Thyroid gland (tissue), 4 donors: ENCODE measurements at regions not wholly inside any gene's neighbourhood (a gene's known extent, or its start where the extent isn't known, plus 50 kb on each side); places are given as distances from the start of the nearest gene placed in this dataset.

ENCODE experiments used
- POLR2A ChIP-seq, 2 donors: fragments of 450-650 bp; IDR thresholded peaks; one replicate each; pipeline ENCODE4 v1.6.1; 2017; ENCODE audit warnings: antibody characterized with exemption in 2 of 2, mild to moderate bottlenecking in 2 of 2, moderate library complexity in 1 of 2
- TF ChIP-seq, protein P1 (sequence below), 6 experiments: fragments of 200-600 bp in 3 of 6; fragments of 450-650 bp in 3 of 6; sonication (generic) in 3 of 6; IDR thresholded peaks; one replicate each; pipeline ENCODE4 v1.5.1; 2016 to 2019; ENCODE audit warnings: antibody characterized with exemption in 6 of 6, mild to moderate bottlenecking in 2 of 6, inconsistent platforms in 1 of 6, moderate library complexity in 1 of 6

DNA sequence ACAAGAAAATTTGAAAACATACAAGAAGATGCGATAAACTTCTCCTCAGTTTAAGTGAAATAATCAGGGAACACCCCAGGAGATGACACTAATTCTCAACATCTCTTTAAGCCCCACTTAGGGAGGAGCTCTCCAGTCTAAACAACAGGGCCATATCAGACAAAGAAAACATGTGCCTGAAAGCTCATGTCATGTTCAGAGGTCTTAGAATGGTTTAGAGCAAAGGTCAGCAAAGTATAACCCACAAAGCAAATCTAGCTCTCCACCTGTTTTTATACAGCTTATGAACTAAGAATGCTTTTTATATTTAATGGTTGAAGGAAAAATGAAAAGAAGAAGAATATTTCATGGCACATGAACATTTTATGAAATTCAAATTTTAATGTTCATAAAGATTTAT is 155.6 kb upstream of the NOL4 start:
- TF ChIP-seq, protein P1, sequence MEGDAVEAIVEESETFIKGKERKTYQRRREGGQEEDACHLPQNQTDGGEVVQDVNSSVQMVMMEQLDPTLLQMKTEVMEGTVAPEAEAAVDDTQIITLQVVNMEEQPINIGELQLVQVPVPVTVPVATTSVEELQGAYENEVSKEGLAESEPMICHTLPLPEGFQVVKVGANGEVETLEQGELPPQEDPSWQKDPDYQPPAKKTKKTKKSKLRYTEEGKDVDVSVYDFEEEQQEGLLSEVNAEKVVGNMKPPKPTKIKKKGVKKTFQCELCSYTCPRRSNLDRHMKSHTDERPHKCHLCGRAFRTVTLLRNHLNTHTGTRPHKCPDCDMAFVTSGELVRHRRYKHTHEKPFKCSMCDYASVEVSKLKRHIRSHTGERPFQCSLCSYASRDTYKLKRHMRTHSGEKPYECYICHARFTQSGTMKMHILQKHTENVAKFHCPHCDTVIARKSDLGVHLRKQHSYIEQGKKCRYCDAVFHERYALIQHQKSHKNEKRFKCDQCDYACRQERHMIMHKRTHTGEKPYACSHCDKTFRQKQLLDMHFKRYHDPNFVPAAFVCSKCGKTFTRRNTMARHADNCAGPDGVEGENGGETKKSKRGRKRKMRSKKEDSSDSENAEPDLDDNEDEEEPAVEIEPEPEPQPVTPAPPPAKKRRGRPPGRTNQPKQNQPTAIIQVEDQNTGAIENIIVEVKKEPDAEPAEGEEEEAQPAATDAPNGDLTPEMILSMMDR (IDR thresholded peaks at IDR 0.05) = no peak
- TF ChIP-seq POLR2A (IDR thresholded peaks at IDR 0.05) = no peak
